IMR-90 (cell line): ENCODE measurements at regions not wholly inside any gene's neighbourhood (a gene's known extent, or its start where the extent isn't known, plus 50 kb on each side); places are given as distances from the start of the nearest gene placed in this dataset.
"Not testable (repeated sequence)": the region's sequence is repeated elsewhere in the genome, so short reads cannot be mapped to it uniquely, and the experiment has no call there.

Experiments used
- ATAC-seq: fragments of 200-7000 bp; cut with Tn5 transposase; 2 replicates; pipeline ENCODE4 v1.9.1; 2020; ENCODE audit warnings: low read depth, mild to moderate bottlenecking, moderate library complexity
- BruUV-seq: library from RNA; stranded (reverse); fragments of 400-500 nt; replicated peaks from 2 replicates; lab custom pipeline; 2021; lab: Mats Ljungman, UMichigan
- CTCF ChIA-PET: fragments of 300-600 bp; formaldehyde crosslinking; extraction: SDS; loops from one replicate; lab custom pipeline; 2021; ENCODE audit warnings: antibody characterized with exemption; lab: Yijun Ruan, JAX
- POLR2A ChIA-PET: fragments of 300-600 bp; sonication (Branson Sonifier 250); formaldehyde crosslinking; loops from one replicate; lab custom pipeline; 2022; ENCODE audit warnings: antibody characterized with exemption; ENCODE audit not compliant: unreplicated experiment; lab: Charles Lee
- DNase-seq: peaks from one replicate; pipeline ENCODE4 v3.0.0; 2013
- H2AFZ ChIP-seq: replicated peaks from 2 replicates; pipeline ENCODE3; 2013; ENCODE audit warnings: low read length, mild to moderate bottlenecking; ENCODE audit not compliant: poor library complexity
- H2AK5ac ChIP-seq: 2 replicates; pipeline ENCODE4 v1.6.1; 2013; ENCODE audit warnings: low read depth, low read length, inconsistent platforms
- H2AK9ac ChIP-seq: replicated peaks from 2 replicates; pipeline ENCODE3; 2013; ENCODE audit warnings: mild to moderate bottlenecking, low read depth, low read length, moderate library complexity; ENCODE audit not compliant: poor library complexity
- H2BK120ac ChIP-seq: 2 replicates; pipeline ENCODE4 v1.6.1; 2013; ENCODE audit warnings: low read depth, low read length, inconsistent platforms
- H2BK15ac ChIP-seq: 3 replicates; pipeline ENCODE4 v1.6.1; 2013; ENCODE audit warnings: low read depth, low read length, inconsistent platforms
- H2BK20ac ChIP-seq: 2 replicates; pipeline ENCODE4 v1.6.1; 2013; ENCODE audit warnings: low read depth, mild to moderate bottlenecking, inconsistent platforms, low read length, moderate library complexity
- H2BK5ac ChIP-seq: 2 replicates; pipeline ENCODE4 v1.6.1; 2013; ENCODE audit warnings: mild to moderate bottlenecking, low read depth, low read length, inconsistent platforms; ENCODE audit not compliant: poor library complexity, severe bottlenecking
- H3K14ac ChIP-seq: replicated peaks from 2 replicates; pipeline ENCODE4 v1.6.1; 2013; ENCODE audit warnings: low read depth, low read length, inconsistent platforms
- H3K18ac ChIP-seq: 2 replicates; pipeline ENCODE4 v1.6.1; 2013; ENCODE audit warnings: low read depth, low read length, control low read depth
- H3K23ac ChIP-seq: 2 replicates; pipeline ENCODE4 v1.6.1; 2013; ENCODE audit warnings: low read depth, low read length, inconsistent platforms
- H3K27ac ChIP-seq: 2 replicates; pipeline ENCODE4 v1.5.1; 2013; ENCODE audit warnings: mild to moderate bottlenecking, control low read depth, low read length; ENCODE audit not compliant: insufficient read depth
- H3K27me3 ChIP-seq: 2 replicates; pipeline ENCODE4 v1.6.1; 2013; ENCODE audit warnings: low read length; ENCODE audit not compliant: control insufficient read depth, insufficient read depth
- H3K36me3 ChIP-seq: 2 replicates; pipeline ENCODE4 v1.6.1; 2013; ENCODE audit warnings: low read length, mixed read lengths; ENCODE audit not compliant: control insufficient read depth, insufficient read depth
- H3K4ac ChIP-seq: 2 replicates; pipeline ENCODE4 v1.6.1; 2013; ENCODE audit warnings: low read depth, low read length, inconsistent platforms
- H3K4me1 ChIP-seq: 2 replicates; pipeline ENCODE4 v1.6.1; 2013; ENCODE audit warnings: low read length, mixed read lengths; ENCODE audit not compliant: control insufficient read depth, insufficient read depth
- H3K4me2 ChIP-seq: 2 replicates; pipeline ENCODE4 v1.6.1; 2013; ENCODE audit warnings: low read depth, mild to moderate bottlenecking, control low read depth, low read length, moderate library complexity
- H3K4me3 ChIP-seq: 2 replicates; pipeline ENCODE4 v1.5.1; 2013; ENCODE audit warnings: low read depth, mild to moderate bottlenecking, control low read depth, low read length, moderate library complexity; ENCODE audit not compliant: insufficient read depth
- H3K56ac ChIP-seq: 2 replicates; pipeline ENCODE4 v1.6.1; 2013; ENCODE audit warnings: low read length, inconsistent platforms; ENCODE audit not compliant: insufficient read depth; ENCODE audit errors: extremely low read depth
- H3K79me1 ChIP-seq, 2 experiments: 2 replicates each; pipeline ENCODE4 v1.6.1; 2013; ENCODE audit warnings: low read length in 2 of 2, inconsistent platforms in 1 of 2, low read depth in 1 of 2
- H3K9ac ChIP-seq: 2 replicates; pipeline ENCODE4 v1.6.1; 2013; ENCODE audit warnings: low read depth, low read length, control low read depth
- H3K9me1 ChIP-seq: 2 replicates; pipeline ENCODE4 v1.6.1; 2013; ENCODE audit warnings: low read length, inconsistent platforms; ENCODE audit not compliant: insufficient read depth
- H3K9me3 ChIP-seq: 2 replicates; pipeline ENCODE4 v1.6.1; 2013; ENCODE audit warnings: low read length; ENCODE audit not compliant: control insufficient read depth, insufficient read depth
- H4K20me1 ChIP-seq: 2 replicates; pipeline ENCODE4 v1.6.1; 2013; ENCODE audit warnings: low read length, inconsistent platforms; ENCODE audit not compliant: insufficient read depth
- H4K5ac ChIP-seq: 2 replicates; pipeline ENCODE4 v1.6.1; 2013; ENCODE audit warnings: mild to moderate bottlenecking, low read depth, low read length, control low read depth
- H4K8ac ChIP-seq, 2 experiments: 2 replicates each; pipeline ENCODE4 v1.6.1; 2013; ENCODE audit warnings: low read depth in 2 of 2, low read length in 2 of 2, control low read depth in 1 of 2, inconsistent platforms in 1 of 2
- H4K91ac ChIP-seq: 2 replicates; pipeline ENCODE4 v1.6.1; 2013; ENCODE audit warnings: low read depth, low read length, inconsistent platforms; ENCODE audit not compliant: insufficient read depth
- WGBS, 2 experiments: methylation state at CpG; one replicate each; pipeline versions ENCODE4 v1.1.5 to v1.1.7; 2013; ENCODE audit warnings: missing lambda C conversion rate in 2 of 2; ENCODE audit not compliant: insufficient read length in 1 of 2; ENCODE audit errors: extremely low coverage in 2 of 2; 5-methylcytosine and 5-hydroxymethylcytosine counted together
- dilution Hi-C: fragments of 300-500 bp; cut with HindIII; formaldehyde crosslinking; loops from one replicate; pipeline ENCODE4 v1.14.3; 2018; ENCODE audit warnings: low sequenced_read_pairs; ENCODE audit not compliant: unreplicated experiment
- in situ Hi-C: fragments of 300-500 bp; cut with MboI; formaldehyde crosslinking; loops from 3 replicates; pipeline ENCODE4 v1.14.3; 2019; ENCODE audit warnings: low sequenced_read_pairs, inconsistent platforms, mixed read lengths
- intact Hi-C: fragments of 100-400 bp; cut with micrococcal nuclease; formaldehyde crosslinking; loops from 2 replicates; pipeline ENCODE4 v1.10.0; 2022

DNA sequence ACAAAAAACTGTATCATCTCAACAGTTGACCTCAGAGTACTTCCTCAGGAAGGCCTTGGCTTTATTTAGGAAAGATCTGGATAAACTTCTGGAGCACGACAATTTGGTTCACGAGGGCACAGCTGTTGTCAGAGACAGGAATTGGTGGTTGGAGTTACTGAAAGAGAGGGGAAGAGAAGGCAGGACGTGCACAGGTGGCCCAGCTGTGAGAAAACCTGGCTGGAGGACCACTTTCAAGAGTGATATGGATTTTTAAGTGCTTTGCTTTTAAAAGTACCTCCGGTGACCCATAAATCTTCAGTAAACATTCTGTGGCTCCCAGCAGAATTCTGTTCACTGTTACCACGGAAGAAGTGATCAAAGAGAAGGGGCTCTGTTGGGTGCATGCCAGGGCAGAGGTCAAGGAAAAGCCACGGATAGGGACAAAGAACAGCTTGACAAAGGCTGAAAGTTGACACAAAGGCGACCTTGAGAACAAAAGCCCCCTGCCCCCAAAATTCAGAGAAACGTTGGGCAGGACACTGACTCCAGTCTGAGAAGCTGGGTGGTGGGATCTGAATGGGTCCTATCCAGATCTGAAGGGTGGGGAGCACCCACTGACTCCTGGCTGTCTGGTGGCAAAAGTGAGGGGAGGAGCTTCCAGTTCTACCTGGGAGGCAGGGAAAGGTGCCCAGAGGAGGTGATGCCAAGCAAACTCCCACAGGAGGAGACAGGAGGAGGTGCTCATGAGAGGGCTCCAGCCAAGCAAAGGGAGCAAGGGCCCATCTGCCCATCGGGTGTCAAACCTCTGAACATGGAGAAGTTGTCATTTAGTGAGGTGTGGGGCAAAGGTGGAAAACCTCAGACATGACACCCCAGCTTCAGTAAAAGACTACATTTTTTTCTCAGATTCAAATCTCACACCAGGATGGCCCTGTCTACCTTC lies 89.4 kb upstream of the UXS1 start:
- H4K5ac ChIP-seq, H4K8ac ChIP-seq, H3K9me3 ChIP-seq, BruUV-seq, H3K27me3 ChIP-seq, H3K23ac ChIP-seq, H4K91ac ChIP-seq, intact Hi-C loops, H3K4me2 ChIP-seq, in situ Hi-C loops, ATAC-seq, H3K4ac ChIP-seq, H3K9ac ChIP-seq, H3K79me1 ChIP-seq, H3K4me1 ChIP-seq, H3K36me3 ChIP-seq, H3K14ac ChIP-seq, H2BK120ac ChIP-seq, H2AFZ ChIP-seq, H2AK5ac ChIP-seq, dilution Hi-C loops, H3K9me1 ChIP-seq, POLR2A ChIA-PET, H2BK20ac ChIP-seq, H3K56ac ChIP-seq, H2AK9ac ChIP-seq, DNase-seq, H3K4me3 ChIP-seq, H4K20me1 ChIP-seq, H3K27ac ChIP-seq, H2BK5ac ChIP-seq, H3K18ac ChIP-seq, H2BK15ac ChIP-seq: not testable (repeated sequence)
- 24% methylated on average over 4 of the region's 9 CpGs; no CpG with 5 or more reads in 1 of the 2 experiments for WGBS, 2 experiments
- CTCF ChIA-PET: interaction anchor here (0.6 kb wide), 1 partner anchor 204 kb away, joined by 4 read pairs; no protein-coding TSS in a partner anchor
